GM12878 (cell line): ENCODE measurements at regions not wholly inside any gene's neighbourhood (a gene's known extent, or its start where the extent isn't known, plus 50 kb on each side); places are given as distances from the start of the nearest gene placed in this dataset.

ENCODE experiments used
- ATAC-seq: fragments of 200-7000 bp; cut with Tn5 transposase; 3 replicates; pipeline ENCODE4 v1.9.1; 2020; ENCODE audit warnings: mild to moderate bottlenecking, moderate library complexity
- BruUV-seq: library from RNA; stranded (reverse); fragments of 400-500 nt; replicated peaks from 2 replicates; lab custom pipeline; 2021; lab: Mats Ljungman, UMichigan
- CTCF ChIA-PET: fragments of 300-600 bp; sonication (Branson Sonifier 250); formaldehyde crosslinking; extraction: SDS; loops from one replicate; lab custom pipeline; 2021; ENCODE audit warnings: inconsistent platforms; lab: Yijun Ruan, JAX
- POLR2A ChIA-PET: fragments of 350-600 bp; formaldehyde crosslinking; extraction: SDS; loops from one replicate; lab custom pipeline; 2021; ENCODE audit warnings: inconsistent platforms; lab: Charles Lee
- RAD21 ChIA-PET: fragments of 300-600 bp; sonication (Branson Sonifier 250); formaldehyde crosslinking; loops from one replicate; lab custom pipeline; 2023; ENCODE audit warnings: antibody characterized with exemption; ENCODE audit not compliant: unreplicated experiment; lab: Charles Lee
- SMC1A ChIA-PET: fragments of 300-600 bp; sonication (Branson Sonifier 250); formaldehyde crosslinking; loops from one replicate; lab custom pipeline; 2023; ENCODE audit not compliant: unreplicated experiment, uncharacterized antibody; lab: Charles Lee
- DNase-seq: peaks from one replicate; pipeline ENCODE4 v3.0.0-alpha.2; 2011; ENCODE audit warnings: low read depth, low spot score
- FAIRE-seq: peaks from 3 replicates; lab custom pipeline; 2011; peaks lifted over from hg19 to GRCh38; lab: Jason Lieb, UNC
- H2AFZ ChIP-seq: 2 replicates; pipeline ENCODE4 v1.6.0; 2011; ENCODE audit warnings: low read depth, low read length, control low read depth; ENCODE audit not compliant: control insufficient read depth
- H3K27ac ChIP-seq: 2 replicates; pipeline ENCODE4 v1.5.1; 2011; ENCODE audit warnings: control low read depth; ENCODE audit not compliant: control insufficient read depth, insufficient read depth
- H3K27me3 ChIP-seq, 2 experiments: replicated peaks in 1 of 2; 2 replicates each; pipeline versions ENCODE4 v1.6.0 to v1.6.1; 2011; ENCODE audit warnings: low read length in 1 of 2; ENCODE audit not compliant: control insufficient read depth in 2 of 2, insufficient read depth in 2 of 2
- H3K36me3 ChIP-seq, 2 experiments: 2 replicates each; pipeline ENCODE4 v1.5.1; 2011; ENCODE audit warnings: low read length in 1 of 2; ENCODE audit not compliant: control insufficient read depth in 2 of 2, insufficient read depth in 2 of 2
- H3K4me1 ChIP-seq: 2 replicates; pipeline ENCODE4 v1.6.1; 2011; ENCODE audit warnings: mild to moderate bottlenecking, low read length, moderate library complexity, mixed read lengths; ENCODE audit not compliant: control insufficient read depth, insufficient read depth
- H3K4me2 ChIP-seq: 2 replicates; pipeline ENCODE4 v1.6.0; 2011; ENCODE audit warnings: control low read depth; ENCODE audit not compliant: control insufficient read depth, insufficient read depth
- H3K4me3 ChIP-seq: fragments of 200-600 bp; sonication (generic); 2 replicates; pipeline ENCODE4 v1.5.1; 2016
- H3K79me2 ChIP-seq: 2 replicates; pipeline ENCODE4 v1.6.0; 2011; ENCODE audit warnings: low read length; ENCODE audit not compliant: control insufficient read depth, insufficient read depth
- H3K9ac ChIP-seq: 2 replicates; pipeline ENCODE4 v1.8.0; 2011; ENCODE audit warnings: low read length, control low read depth, mixed read lengths; ENCODE audit not compliant: control insufficient read depth, insufficient read depth
- H3K9me3 ChIP-seq: replicated peaks from 3 replicates; pipeline ENCODE4 v1.5.1; 2011; ENCODE audit warnings: mild to moderate bottlenecking, low read length; ENCODE audit not compliant: control insufficient read depth, insufficient read depth
- H4K20me1 ChIP-seq: 2 replicates; pipeline ENCODE4 v1.6.0; 2011; ENCODE audit not compliant: control insufficient read depth, insufficient read depth
- CREM ChIP-seq: IDR thresholded peaks from 2 replicates; pipeline ENCODE4 v1.6.1; 2014; ENCODE audit warnings: antibody characterized with exemption, low read depth
- MTA2 ChIP-seq: fragments of 450-650 bp; IDR thresholded peaks from 2 replicates; pipeline ENCODE4 v1.6.1; 2016; ENCODE audit warnings: low read depth, mild to moderate bottlenecking, moderate library complexity
- NFXL1 ChIP-seq: fragments of 450-650 bp; IDR thresholded peaks from 2 replicates; pipeline ENCODE4 v1.6.1; 2017; ENCODE audit warnings: antibody characterized with exemption, mild to moderate bottlenecking, borderline replicate concordance
- RBBP5 ChIP-seq: fragments of 200-600 bp; sonication (generic); conservative IDR thresholded peaks from 2 replicates; pipeline ENCODE4 v1.6.1; 2016
- RCOR1 ChIP-seq: conservative IDR thresholded peaks from 2 replicates; pipeline ENCODE4 v1.6.1; 2012; ENCODE audit warnings: low read depth, low read length, improper control_type of control experiment
- ZSCAN29 ChIP-seq: fragments of 450-650 bp; IDR thresholded peaks from 2 replicates; pipeline ENCODE4 v1.6.1; 2017; ENCODE audit warnings: mild to moderate bottlenecking, moderate library complexity
- WGBS: methylation state at CpG from one replicate; pipeline ENCODE4 v1.1.6; 2016; ENCODE audit warnings: low lambda C conversion rate; ENCODE audit not compliant: insufficient replicate concordance, insufficient coverage; ENCODE audit errors: missing lambda C conversion rate; 5-methylcytosine and 5-hydroxymethylcytosine counted together
- in situ Hi-C: fragments of 300-500 bp; cut with MboI; formaldehyde crosslinking; loops from 9 replicates; pipeline ENCODE4 v1.14.3; 2018; ENCODE audit warnings: mixed read lengths
- intact Hi-C: fragments of 100-400 bp; cut with micrococcal nuclease; formaldehyde crosslinking; loops from one replicate; pipeline ENCODE4 v1.14.2; 2022; ENCODE audit not compliant: unreplicated experiment
- TF ChIP-seq, protein P1 (sequence below): fragments of 450-650 bp; IDR thresholded peaks from 2 replicates; pipeline ENCODE4 v1.6.1; 2017; ENCODE audit warnings: antibody characterized with exemption, mild to moderate bottlenecking, moderate library complexity
- TF ChIP-seq, protein P2 (sequence below): fragments of 450-650 bp; IDR thresholded peaks from 2 replicates; pipeline ENCODE4 v1.6.1; 2017; ENCODE audit warnings: borderline replicate concordance
- TF ChIP-seq, protein P3 (sequence below): fragments of 450-650 bp; IDR thresholded peaks from 2 replicates; pipeline ENCODE4 v1.6.1; 2017; ENCODE audit warnings: low read depth, mild to moderate bottlenecking, moderate library complexity
- TF ChIP-seq, protein P4 (sequence below): fragments of 150-350 bp; IDR thresholded peaks from 2 replicates; pipeline ENCODE4 v1.6.1; 2016; ENCODE audit warnings: low read depth, low read length

DNA sequence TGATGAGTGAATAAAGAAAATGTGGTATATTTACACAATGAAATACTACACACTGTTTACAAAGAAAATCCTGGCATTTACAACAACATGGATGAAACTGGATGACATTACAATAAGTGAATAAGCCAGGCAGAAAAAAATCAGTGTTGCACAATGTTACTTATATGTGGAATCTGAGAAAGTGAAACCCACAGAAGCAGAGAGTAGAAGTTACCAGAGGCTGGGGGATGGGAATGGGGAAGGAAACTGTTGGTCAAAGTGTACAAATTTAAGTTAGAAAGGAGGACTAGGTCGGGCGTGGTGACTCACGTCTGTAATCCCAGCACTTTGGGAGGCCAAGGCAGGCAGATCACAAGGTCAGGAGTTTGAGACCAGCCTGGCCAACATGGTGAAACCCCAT, 538.5 kb upstream of the MKI67 start:
- H3K4me2 ChIP-seq, result no peak overlapping the region
- CTCF ChIA-PET, result no interaction called here
- no peaks in the 10 kb centered on the region for H3K79me2 ChIP-seq
- TF ChIP-seq RCOR1, result no peak
- no peak for TF ChIP-seq ZSCAN29
- no peak for TF ChIP-seq RBBP5
- TF ChIP-seq, protein P1, sequence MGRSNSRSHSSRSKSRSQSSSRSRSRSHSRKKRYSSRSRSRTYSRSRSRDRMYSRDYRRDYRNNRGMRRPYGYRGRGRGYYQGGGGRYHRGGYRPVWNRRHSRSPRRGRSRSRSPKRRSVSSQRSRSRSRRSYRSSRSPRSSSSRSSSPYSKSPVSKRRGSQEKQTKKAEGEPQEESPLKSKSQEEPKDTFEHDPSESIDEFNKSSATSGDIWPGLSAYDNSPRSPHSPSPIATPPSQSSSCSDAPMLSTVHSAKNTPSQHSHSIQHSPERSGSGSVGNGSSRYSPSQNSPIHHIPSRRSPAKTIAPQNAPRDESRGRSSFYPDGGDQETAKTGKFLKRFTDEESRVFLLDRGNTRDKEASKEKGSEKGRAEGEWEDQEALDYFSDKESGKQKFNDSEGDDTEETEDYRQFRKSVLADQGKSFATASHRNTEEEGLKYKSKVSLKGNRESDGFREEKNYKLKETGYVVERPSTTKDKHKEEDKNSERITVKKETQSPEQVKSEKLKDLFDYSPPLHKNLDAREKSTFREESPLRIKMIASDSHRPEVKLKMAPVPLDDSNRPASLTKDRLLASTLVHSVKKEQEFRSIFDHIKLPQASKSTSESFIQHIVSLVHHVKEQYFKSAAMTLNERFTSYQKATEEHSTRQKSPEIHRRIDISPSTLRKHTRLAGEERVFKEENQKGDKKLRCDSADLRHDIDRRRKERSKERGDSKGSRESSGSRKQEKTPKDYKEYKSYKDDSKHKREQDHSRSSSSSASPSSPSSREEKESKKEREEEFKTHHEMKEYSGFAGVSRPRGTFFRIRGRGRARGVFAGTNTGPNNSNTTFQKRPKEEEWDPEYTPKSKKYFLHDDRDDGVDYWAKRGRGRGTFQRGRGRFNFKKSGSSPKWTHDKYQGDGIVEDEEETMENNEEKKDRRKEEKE, result no peak
- no peak for TF ChIP-seq CREM
- TF ChIP-seq NFXL1, result no peak
- TF ChIP-seq MTA2, result no peak
- TF ChIP-seq, protein P2, sequence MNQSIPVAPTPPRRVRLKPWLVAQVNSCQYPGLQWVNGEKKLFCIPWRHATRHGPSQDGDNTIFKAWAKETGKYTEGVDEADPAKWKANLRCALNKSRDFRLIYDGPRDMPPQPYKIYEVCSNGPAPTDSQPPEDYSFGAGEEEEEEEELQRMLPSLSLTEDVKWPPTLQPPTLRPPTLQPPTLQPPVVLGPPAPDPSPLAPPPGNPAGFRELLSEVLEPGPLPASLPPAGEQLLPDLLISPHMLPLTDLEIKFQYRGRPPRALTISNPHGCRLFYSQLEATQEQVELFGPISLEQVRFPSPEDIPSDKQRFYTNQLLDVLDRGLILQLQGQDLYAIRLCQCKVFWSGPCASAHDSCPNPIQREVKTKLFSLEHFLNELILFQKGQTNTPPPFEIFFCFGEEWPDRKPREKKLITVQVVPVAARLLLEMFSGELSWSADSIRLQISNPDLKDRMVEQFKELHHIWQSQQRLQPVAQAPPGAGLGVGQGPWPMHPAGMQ, result no peak
- TF ChIP-seq, protein P3, sequence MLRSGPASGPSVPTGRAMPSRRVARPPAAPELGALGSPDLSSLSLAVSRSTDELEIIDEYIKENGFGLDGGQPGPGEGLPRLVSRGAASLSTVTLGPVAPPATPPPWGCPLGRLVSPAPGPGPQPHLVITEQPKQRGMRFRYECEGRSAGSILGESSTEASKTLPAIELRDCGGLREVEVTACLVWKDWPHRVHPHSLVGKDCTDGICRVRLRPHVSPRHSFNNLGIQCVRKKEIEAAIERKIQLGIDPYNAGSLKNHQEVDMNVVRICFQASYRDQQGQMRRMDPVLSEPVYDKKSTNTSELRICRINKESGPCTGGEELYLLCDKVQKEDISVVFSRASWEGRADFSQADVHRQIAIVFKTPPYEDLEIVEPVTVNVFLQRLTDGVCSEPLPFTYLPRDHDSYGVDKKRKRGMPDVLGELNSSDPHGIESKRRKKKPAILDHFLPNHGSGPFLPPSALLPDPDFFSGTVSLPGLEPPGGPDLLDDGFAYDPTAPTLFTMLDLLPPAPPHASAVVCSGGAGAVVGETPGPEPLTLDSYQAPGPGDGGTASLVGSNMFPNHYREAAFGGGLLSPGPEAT, result no peak
- TF ChIP-seq, protein P4, sequence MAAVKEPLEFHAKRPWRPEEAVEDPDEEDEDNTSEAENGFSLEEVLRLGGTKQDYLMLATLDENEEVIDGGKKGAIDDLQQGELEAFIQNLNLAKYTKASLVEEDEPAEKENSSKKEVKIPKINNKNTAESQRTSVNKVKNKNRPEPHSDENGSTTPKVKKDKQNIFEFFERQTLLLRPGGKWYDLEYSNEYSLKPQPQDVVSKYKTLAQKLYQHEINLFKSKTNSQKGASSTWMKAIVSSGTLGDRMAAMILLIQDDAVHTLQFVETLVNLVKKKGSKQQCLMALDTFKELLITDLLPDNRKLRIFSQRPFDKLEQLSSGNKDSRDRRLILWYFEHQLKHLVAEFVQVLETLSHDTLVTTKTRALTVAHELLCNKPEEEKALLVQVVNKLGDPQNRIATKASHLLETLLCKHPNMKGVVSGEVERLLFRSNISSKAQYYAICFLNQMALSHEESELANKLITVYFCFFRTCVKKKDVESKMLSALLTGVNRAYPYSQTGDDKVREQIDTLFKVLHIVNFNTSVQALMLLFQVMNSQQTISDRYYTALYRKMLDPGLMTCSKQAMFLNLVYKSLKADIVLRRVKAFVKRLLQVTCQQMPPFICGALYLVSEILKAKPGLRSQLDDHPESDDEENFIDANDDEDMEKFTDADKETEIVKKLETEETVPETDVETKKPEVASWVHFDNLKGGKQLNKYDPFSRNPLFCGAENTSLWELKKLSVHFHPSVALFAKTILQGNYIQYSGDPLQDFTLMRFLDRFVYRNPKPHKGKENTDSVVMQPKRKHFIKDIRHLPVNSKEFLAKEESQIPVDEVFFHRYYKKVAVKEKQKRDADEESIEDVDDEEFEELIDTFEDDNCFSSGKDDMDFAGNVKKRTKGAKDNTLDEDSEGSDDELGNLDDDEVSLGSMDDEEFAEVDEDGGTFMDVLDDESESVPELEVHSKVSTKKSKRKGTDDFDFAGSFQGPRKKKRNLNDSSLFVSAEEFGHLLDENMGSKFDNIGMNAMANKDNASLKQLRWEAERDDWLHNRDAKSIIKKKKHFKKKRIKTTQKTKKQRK, result no peak
- DNase-seq (no peak), FAIRE-seq (no peak), ATAC-seq (no peak)
- BruUV-seq, result no TSS peak
- SMC1A ChIA-PET, result no interaction called here
- no peaks in the 10 kb centered on the region for H3K27me3 ChIP-seq
- no peak overlapping the region for H3K4me3 ChIP-seq
- no peak overlapping the region for H3K27ac ChIP-seq
- H3K4me1 ChIP-seq, result no peaks in the 10 kb centered on the region
- 0% methylated on average over 3 of the region's 3 CpGs for WGBS
- no peaks in the 10 kb centered on the region for H3K9me3 ChIP-seq
- RAD21 ChIA-PET, result no interaction called here
- no peak overlapping the region for H2AFZ ChIP-seq
- intact Hi-C loops (no loop called here), in situ Hi-C loops (no loop called here)
- no peaks in the 10 kb centered on the region for H3K36me3 ChIP-seq
- no peaks in the 10 kb centered on the region for H4K20me1 ChIP-seq
- POLR2A ChIA-PET, result no interaction called here
- no peak overlapping the region for H3K9ac ChIP-seq
